ENCODE measurements at regions not wholly inside any gene's neighbourhood (a gene's known extent, or its start where the extent isn't known, plus 50 kb on each side); places are given as distances from the start of the nearest gene placed in this dataset.
"Not testable (repeated sequence)": the region's sequence is repeated elsewhere in the genome, so short reads cannot be mapped to it uniquely, and the experiment has no call there.

DNA sequence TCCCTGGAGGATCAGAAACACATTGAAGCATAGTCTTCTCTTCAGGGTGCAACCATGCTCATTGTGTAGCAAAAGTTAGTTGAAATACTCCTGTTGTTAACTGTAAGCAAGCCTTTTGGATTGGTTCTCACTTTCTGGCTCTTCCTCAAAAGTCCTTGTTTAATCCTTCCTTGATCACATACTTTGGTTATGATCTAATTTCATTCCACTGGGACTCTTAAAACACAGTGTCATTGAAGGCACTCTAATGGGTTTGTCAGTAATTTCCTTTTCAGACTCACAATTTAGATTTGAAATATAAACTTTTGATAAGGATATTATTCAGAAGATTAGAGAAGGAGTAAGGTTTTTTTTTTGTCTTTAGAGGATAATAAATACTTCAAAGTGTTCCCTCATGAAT lies 451.7 kb upstream of the SGO1 start:
- H3K27me3 ChIP-seq (replicated peaks; ENCODE audit: control insufficient read depth, insufficient read depth, low read length, poor library complexity, severe bottlenecking), result no peaks in the 10 kb centered on the region
- no peak overlapping the region for H3K4me3 ChIP-seq (ENCODE audit: insufficient read depth, low read depth, low read length, poor library complexity, severe bottlenecking)
- H3K9me3 ChIP-seq (ENCODE audit: control insufficient read depth, low read length), result peaks cover 3% of the 10 kb centered on the region
- no peak overlapping the region for H3K27ac ChIP-seq (ENCODE audit: insufficient read depth, low read length, poor library complexity, severe bottlenecking)
- no peaks in the 10 kb centered on the region for H3K4me1 ChIP-seq (ENCODE audit: control insufficient read depth, insufficient read depth, low read length, poor library complexity, severe bottlenecking)
- DNase-seq, result no peak
- no peaks in the 10 kb centered on the region for H3K36me3 ChIP-seq (ENCODE audit: control insufficient read depth, insufficient read depth, low read length)

GRCh38 chr3:20622304-20622703 lies 436.3 kb upstream of the SGO1 start:
- no peak overlapping the region for H3K27ac ChIP-seq (ENCODE audit: insufficient read depth, low read length, poor library complexity, severe bottlenecking)
- no peaks in the 10 kb centered on the region for H3K4me1 ChIP-seq (ENCODE audit: control insufficient read depth, insufficient read depth, low read length, poor library complexity, severe bottlenecking)
- no peak overlapping the region for H3K4me3 ChIP-seq (ENCODE audit: insufficient read depth, low read depth, low read length, poor library complexity, severe bottlenecking)

GRCh38 chr3:20618621-20619020 lies 432.6 kb upstream of the SGO1 start:
- H3K4me3 ChIP-seq (ENCODE audit: insufficient read depth, low read depth, low read length, poor library complexity, severe bottlenecking); H3K4me1 ChIP-seq (ENCODE audit: control insufficient read depth, insufficient read depth, low read length, poor library complexity, severe bottlenecking); H3K9me3 ChIP-seq (ENCODE audit: control insufficient read depth, low read length): not testable (repeated sequence)

More at GRCh38 chr3:20622304-20622703, 436.3 kb upstream of the SGO1 start:
- Histone ChIP-seq H3K36me3 (ENCODE audit: control insufficient read depth, insufficient read depth, low read length) (no peaks in the 10 kb centered on the region), H3K27me3 (replicated peaks; ENCODE audit: control insufficient read depth, insufficient read depth, low read length, poor library complexity, severe bottlenecking) (no peaks in the 10 kb centered on the region), H3K9me3 (ENCODE audit: control insufficient read depth, low read length) (peaks cover 3% of the 10 kb centered on the region)
- DNase-seq, result no peak

DNA sequence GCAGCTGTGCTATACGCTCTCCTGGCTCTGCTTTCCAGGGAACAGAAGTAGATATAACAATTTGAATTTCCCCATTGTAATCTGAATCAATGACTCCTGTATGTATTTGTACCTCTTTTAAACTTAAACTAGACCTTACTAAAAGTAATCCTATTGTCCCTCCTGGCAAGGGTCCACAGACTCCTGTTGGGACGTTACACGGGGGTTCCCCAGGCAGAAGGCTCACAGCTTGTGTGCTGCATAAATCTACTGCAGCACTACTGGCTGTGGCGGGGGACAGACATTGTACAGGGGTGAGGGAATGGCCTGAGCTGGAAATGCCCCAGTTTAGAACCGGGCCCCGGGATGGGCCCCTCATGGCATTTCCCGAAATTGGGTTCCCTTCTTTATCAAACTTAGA lies 432.2 kb upstream of the SGO1 start:
- H3K27ac ChIP-seq (ENCODE audit: insufficient read depth, low read length, poor library complexity, severe bottlenecking); H3K36me3 ChIP-seq (ENCODE audit: control insufficient read depth, insufficient read depth, low read length); H3K9me3 ChIP-seq (ENCODE audit: control insufficient read depth, low read length); H3K4me3 ChIP-seq (ENCODE audit: insufficient read depth, low read depth, low read length, poor library complexity, severe bottlenecking); H3K4me1 ChIP-seq (ENCODE audit: control insufficient read depth, insufficient read depth, low read length, poor library complexity, severe bottlenecking); DNase-seq; H3K27me3 ChIP-seq (replicated peaks; ENCODE audit: control insufficient read depth, insufficient read depth, low read length, poor library complexity, severe bottlenecking): not testable (repeated sequence)

More at GRCh38 chr3:20618621-20619020, 432.6 kb upstream of the SGO1 start:
- not testable (repeated sequence) for H3K36me3 ChIP-seq (ENCODE audit: control insufficient read depth, insufficient read depth, low read length); DNase-seq; H3K27me3 ChIP-seq (replicated peaks; ENCODE audit: control insufficient read depth, insufficient read depth, low read length, poor library complexity, severe bottlenecking); H3K27ac ChIP-seq (ENCODE audit: insufficient read depth, low read length, poor library complexity, severe bottlenecking)

- DNase-seq; H3K4me1 ChIP-seq (ENCODE audit: control insufficient read depth, insufficient read depth, low read length, poor library complexity, severe bottlenecking); H3K36me3 ChIP-seq (ENCODE audit: control insufficient read depth, insufficient read depth, low read length); H3K9me3 ChIP-seq (ENCODE audit: control insufficient read depth, low read length); H3K27me3 ChIP-seq (replicated peaks; ENCODE audit: control insufficient read depth, insufficient read depth, low read length, poor library complexity, severe bottlenecking); H3K27ac ChIP-seq (ENCODE audit: insufficient read depth, low read length, poor library complexity, severe bottlenecking); H3K4me3 ChIP-seq (ENCODE audit: insufficient read depth, low read depth, low read length, poor library complexity, severe bottlenecking): not testable (repeated sequence)
Observed at GRCh38 chr3:20615982-20616381, 430.0 kb upstream of the SGO1 start.

- Histone ChIP-seq H3K27ac (ENCODE audit: insufficient read depth, low read length, poor library complexity, severe bottlenecking) (no peak overlapping the region), H3K4me1 (ENCODE audit: control insufficient read depth, insufficient read depth, low read length, poor library complexity, severe bottlenecking) (no peaks in the 10 kb centered on the region), H3K36me3 (ENCODE audit: control insufficient read depth, insufficient read depth, low read length) (no peaks in the 10 kb centered on the region), H3K9me3 (ENCODE audit: control insufficient read depth, low read length) (peaks cover 6% of the 10 kb centered on the region), H3K27me3 (replicated peaks; ENCODE audit: control insufficient read depth, insufficient read depth, low read length, poor library complexity, severe bottlenecking) (no peaks in the 10 kb centered on the region), H3K4me3 (ENCODE audit: insufficient read depth, low read depth, low read length, poor library complexity, severe bottlenecking) (no peak overlapping the region)
- DNase-seq, result no peak
Observed at GRCh38 chr3:20608054-20608738, 422.2 kb upstream of the SGO1 start.

- no peak for DNase-seq
- Histone ChIP-seq H3K9me3 (ENCODE audit: control insufficient read depth, low read length) (peaks cover 3% of the 10 kb centered on the region), H3K4me3 (ENCODE audit: insufficient read depth, low read depth, low read length, poor library complexity, severe bottlenecking) (no peak overlapping the region), H3K4me1 (ENCODE audit: control insufficient read depth, insufficient read depth, low read length, poor library complexity, severe bottlenecking) (no peaks in the 10 kb centered on the region), H3K36me3 (ENCODE audit: control insufficient read depth, insufficient read depth, low read length) (no peaks in the 10 kb centered on the region), H3K27ac (ENCODE audit: insufficient read depth, low read length, poor library complexity, severe bottlenecking) (no peak overlapping the region), H3K27me3 (replicated peaks; ENCODE audit: control insufficient read depth, insufficient read depth, low read length, poor library complexity, severe bottlenecking) (no peaks in the 10 kb centered on the region)
Observed at GRCh38 chr3:20604659-20605058, 418.7 kb upstream of the SGO1 start.

DNA sequence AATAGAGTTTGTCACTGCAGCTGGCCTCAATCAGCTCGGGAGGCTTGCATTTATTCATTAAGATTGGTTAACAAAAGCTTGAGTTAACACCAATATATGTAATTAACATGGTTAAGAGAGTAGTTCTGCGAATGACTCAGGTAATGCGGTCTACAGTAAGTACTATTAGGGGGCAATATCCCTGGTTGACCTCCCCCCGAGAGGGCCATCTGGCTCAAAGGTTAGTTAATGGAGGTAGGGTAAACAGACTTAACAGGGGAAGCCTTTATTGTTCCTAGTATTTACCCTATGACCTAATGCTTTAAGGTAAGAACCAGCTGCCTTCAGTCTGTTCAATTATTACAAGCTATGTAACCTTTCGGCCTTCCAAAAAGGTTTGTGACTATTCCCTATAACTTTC lies 403.3 kb upstream of the SGO1 start:
- Histone ChIP-seq H3K27ac (ENCODE audit: insufficient read depth, low read length, poor library complexity, severe bottlenecking) (no peak overlapping the region), H3K4me1 (ENCODE audit: control insufficient read depth, insufficient read depth, low read length, poor library complexity, severe bottlenecking) (no peaks in the 10 kb centered on the region), H3K4me3 (ENCODE audit: insufficient read depth, low read depth, low read length, poor library complexity, severe bottlenecking) (no peak overlapping the region), H3K27me3 (replicated peaks; ENCODE audit: control insufficient read depth, insufficient read depth, low read length, poor library complexity, severe bottlenecking) (no peaks in the 10 kb centered on the region), H3K36me3 (ENCODE audit: control insufficient read depth, insufficient read depth, low read length) (no peaks in the 10 kb centered on the region), H3K9me3 (ENCODE audit: control insufficient read depth, low read length) (no peaks in the 10 kb centered on the region)
- DNase-seq, result no peak

DNA sequence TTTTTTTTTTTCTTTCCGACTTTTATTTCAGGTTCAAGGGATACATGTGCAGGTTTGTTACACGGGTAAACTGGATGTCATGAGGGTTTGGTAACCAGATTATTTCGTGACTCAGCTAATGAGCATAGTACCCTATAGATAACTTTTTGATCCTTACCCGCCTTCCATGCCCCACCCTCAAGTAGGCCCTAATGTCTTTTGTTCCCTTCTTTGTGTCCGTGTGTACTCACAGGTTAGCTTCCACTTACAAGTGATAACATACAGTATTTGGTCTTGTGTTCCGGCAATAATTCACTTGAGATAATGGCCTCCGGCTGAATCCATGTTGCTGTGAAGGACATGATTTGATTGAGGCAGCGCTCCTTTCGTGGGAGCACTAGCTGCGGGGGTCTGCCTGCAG lies 402.8 kb upstream of the SGO1 start:
- no peaks in the 10 kb centered on the region for H3K36me3 ChIP-seq (ENCODE audit: control insufficient read depth, insufficient read depth, low read length)
- H3K27ac ChIP-seq (ENCODE audit: insufficient read depth, low read length, poor library complexity, severe bottlenecking), result no peak overlapping the region
- no peaks in the 10 kb centered on the region for H3K4me1 ChIP-seq (ENCODE audit: control insufficient read depth, insufficient read depth, low read length, poor library complexity, severe bottlenecking)
- H3K9me3 ChIP-seq (ENCODE audit: control insufficient read depth, low read length), result no peaks in the 10 kb centered on the region
- DNase-seq, result no peak
- no peaks in the 10 kb centered on the region for H3K27me3 ChIP-seq (replicated peaks; ENCODE audit: control insufficient read depth, insufficient read depth, low read length, poor library complexity, severe bottlenecking)
- H3K4me3 ChIP-seq (ENCODE audit: insufficient read depth, low read depth, low read length, poor library complexity, severe bottlenecking), result no peak overlapping the region

GRCh38 chr3:20583648-20584047 lies 397.6 kb upstream of the SGO1 start:
- no peaks in the 10 kb centered on the region for H3K27me3 ChIP-seq (replicated peaks; ENCODE audit: control insufficient read depth, insufficient read depth, low read length, poor library complexity, severe bottlenecking)
- no peak overlapping the region for H3K4me3 ChIP-seq (ENCODE audit: insufficient read depth, low read depth, low read length, poor library complexity, severe bottlenecking)
- no peaks in the 10 kb centered on the region for H3K9me3 ChIP-seq (ENCODE audit: control insufficient read depth, low read length)

More at GRCh38 chr3:20583648-20584047, 397.6 kb upstream of the SGO1 start:
- Histone ChIP-seq H3K36me3 (ENCODE audit: control insufficient read depth, insufficient read depth, low read length) (no peaks in the 10 kb centered on the region), H3K4me1 (ENCODE audit: control insufficient read depth, insufficient read depth, low read length, poor library complexity, severe bottlenecking) (no peaks in the 10 kb centered on the region), H3K27ac (ENCODE audit: insufficient read depth, low read length, poor library complexity, severe bottlenecking) (no peak overlapping the region)
- DNase-seq, result no peak

All from effector memory CD4-positive, alpha-beta T cell (primary cell).